CD4-positive, alpha-beta T cell (primary cell): ENCODE measurements at regions not wholly inside any gene's neighbourhood (a gene's known extent, or its start where the extent isn't known, plus 50 kb on each side); places are given as distances from the start of the nearest gene placed in this dataset.
"Not testable (repeated sequence)": the region's sequence is repeated elsewhere in the genome, so short reads cannot be mapped to it uniquely, and the experiment has no call there.

Source experiments
- ATAC-seq: fragments of 200-7000 bp; cut with Tn5 transposase; one replicate; pipeline ENCODE4 v1.10.0; 2022; ENCODE audit warnings: mild to moderate bottlenecking; ENCODE audit not compliant: poor library complexity
- CTCF ChIA-PET: fragments of 350-600 bp; sonication (Branson Sonifier 250); formaldehyde crosslinking; loops from one replicate; lab custom pipeline; 2021; ENCODE audit warnings: antibody characterized with exemption, inconsistent platforms; lab: Charles Lee
- POLR2A ChIA-PET: fragments of 350-600 bp; sonication (Branson Sonifier 250); formaldehyde crosslinking; loops from one replicate; lab custom pipeline; 2021; ENCODE audit warnings: antibody characterized with exemption, inconsistent platforms; lab: Charles Lee
- DNase-seq, 14 experiments: peaks; one replicate each; pipeline ENCODE4 v3.0.0-alpha.2; 2013 to 2020; ENCODE audit warnings: mixed read lengths in 2 of 14
- H3K27ac ChIP-seq, 2 donors: one replicate each; pipeline versions ENCODE4 v1.5.1 to v1.7.0; 2013; ENCODE audit warnings: low read length in 2 of 2, low read depth in 1 of 2, mild to moderate bottlenecking in 1 of 2
- H3K27me3 ChIP-seq, 2 experiments: 1 replicate in 1 of 2; 2 replicates in 1 of 2; pipeline versions ENCODE4 v1.6.1 to v1.7.0; 2013; ENCODE audit warnings: low read length in 2 of 2, control low read depth in 1 of 2, mild to moderate bottlenecking in 1 of 2, moderate library complexity in 1 of 2; ENCODE audit not compliant: insufficient read depth in 2 of 2, control insufficient read depth in 1 of 2
- H3K36me3 ChIP-seq: one replicate; pipeline ENCODE4 v1.6.1; 2013; ENCODE audit warnings: low read length, control low read depth; ENCODE audit not compliant: insufficient read depth
- H3K4me1 ChIP-seq: one replicate; pipeline ENCODE4 v1.6.1; 2013; ENCODE audit warnings: low read length, control low read depth; ENCODE audit not compliant: insufficient read depth
- H3K4me3 ChIP-seq: one replicate; pipeline ENCODE4 v1.5.1; 2013; ENCODE audit warnings: mild to moderate bottlenecking, low read length, moderate library complexity
- H3K9me3 ChIP-seq, 2 experiments: 1 replicate in 1 of 2; 2 replicates in 1 of 2; pipeline versions ENCODE4 v1.6.1 to v1.7.0; 2013; ENCODE audit warnings: low read length in 2 of 2, mild to moderate bottlenecking in 2 of 2, control low read depth in 1 of 2, moderate library complexity in 1 of 2; ENCODE audit not compliant: control insufficient read depth in 1 of 2, insufficient read depth in 1 of 2
- H3K27ac Mint-ChIP-seq: one replicate; pipeline ENCODE4 v1.8.0; 2020; ENCODE audit warnings: mixed read lengths
- H3K27me3 Mint-ChIP-seq: one replicate; pipeline ENCODE4 v1.8.0; 2021; ENCODE audit warnings: mixed read lengths
- H3K36me3 Mint-ChIP-seq: one replicate; pipeline ENCODE4 v1.8.0; 2021; ENCODE audit warnings: low read depth, mixed read lengths
- H3K4me1 Mint-ChIP-seq: one replicate; pipeline ENCODE4 v1.8.0; 2021; ENCODE audit warnings: low read depth, mixed read lengths
- H3K4me3 Mint-ChIP-seq: one replicate; pipeline ENCODE4 v1.8.0; 2020; ENCODE audit warnings: mild to moderate bottlenecking, mixed read lengths
- H3K9me3 Mint-ChIP-seq: one replicate; pipeline ENCODE4 v1.8.0; 2020; ENCODE audit warnings: mixed read lengths
- intact Hi-C, 2 experiments: fragments of 100-400 bp; cut with DNase I in 1 of 2; cut with micrococcal nuclease in 1 of 2; formaldehyde crosslinking; loops; one replicate each; pipeline versions ENCODE4 v1.15.1 to v1.9.0; 2023 to 2025; cut with DNase I, micrococcal nuclease
- TF ChIP-seq, protein P1 (sequence below): fragments of 200-600 bp; IDR thresholded peaks from one replicate; pipeline ENCODE4 v1.8.0; 2022; ENCODE audit warnings: antibody characterized with exemption, mild to moderate bottlenecking

DNA sequence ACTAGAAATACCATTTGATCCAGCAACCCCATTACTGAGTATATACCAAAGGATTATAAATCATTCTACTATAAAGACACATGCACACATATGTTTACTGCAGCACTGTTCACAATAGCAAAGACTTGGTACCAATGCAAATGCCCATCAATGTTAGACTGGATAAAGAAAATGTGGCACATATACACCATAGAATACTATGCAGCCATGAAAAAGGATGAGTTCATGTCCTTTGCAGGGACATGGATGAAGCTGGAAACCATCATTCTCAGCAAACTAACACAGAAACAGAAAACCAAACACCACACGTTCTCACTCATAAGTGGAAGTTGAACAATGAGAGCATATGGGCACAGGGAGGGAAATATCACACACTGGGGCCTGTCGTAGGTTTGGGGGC, 106.0 kb downstream of the SPATA18 start:
- POLR2A ChIA-PET, intact Hi-C loops, H3K27me3 ChIP-seq, H3K36me3 Mint-ChIP-seq, H3K9me3 ChIP-seq, CTCF ChIA-PET, H3K4me3 ChIP-seq, H3K4me1 Mint-ChIP-seq, H3K27me3 Mint-ChIP-seq, H3K4me1 ChIP-seq, H3K4me3 Mint-ChIP-seq, H3K27ac Mint-ChIP-seq, H3K36me3 ChIP-seq, H3K27ac ChIP-seq, DNase-seq, ATAC-seq: not testable (repeated sequence)
- peaks cover 14% of the 10 kb centered on the region for H3K9me3 Mint-ChIP-seq

DNA sequence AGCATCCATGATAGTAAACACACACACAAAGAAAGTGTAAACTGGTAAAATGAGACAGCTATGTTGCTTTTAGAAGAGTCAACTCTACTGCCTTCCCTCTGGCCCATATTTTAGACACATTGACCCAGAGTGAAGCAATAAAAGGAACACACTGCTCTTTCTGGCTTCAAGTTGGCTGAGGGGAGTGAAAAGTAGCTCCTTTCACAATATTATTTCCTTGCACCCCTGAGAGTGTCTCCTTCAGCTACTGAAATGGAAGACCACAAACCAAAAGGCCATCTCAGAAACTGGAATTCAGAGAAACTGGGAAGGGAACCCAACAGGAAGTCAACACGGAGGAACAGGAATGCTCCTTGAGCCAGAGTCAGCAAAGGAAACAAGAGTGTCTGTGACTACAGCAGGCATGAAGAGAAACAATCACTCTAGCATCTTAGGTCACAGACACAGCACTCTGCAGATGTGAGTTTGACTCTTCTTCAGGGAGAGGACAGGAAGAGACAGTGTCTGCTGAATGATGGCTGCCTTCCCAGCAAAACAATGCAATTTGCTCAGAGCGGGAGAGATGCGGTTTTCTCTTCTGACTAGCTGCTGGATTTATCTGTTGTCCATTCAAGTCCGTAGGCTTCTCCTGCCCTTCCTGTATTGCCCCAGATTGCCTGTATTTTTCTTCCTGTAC, 106.7 kb downstream of the SPATA18 start:
- ATAC-seq (no peak), DNase-seq (no peak)
- no peak overlapping the region for H3K4me3 ChIP-seq
- no peak overlapping the region for H3K4me3 Mint-ChIP-seq
- no peaks in the 10 kb centered on the region for H3K27me3 ChIP-seq
- H3K27me3 Mint-ChIP-seq, result peaks cover 2% of the 10 kb centered on the region
- no peaks in the 10 kb centered on the region for H3K9me3 ChIP-seq
- H3K27ac ChIP-seq, result no peak overlapping the region
- H3K4me1 Mint-ChIP-seq, result no peaks in the 10 kb centered on the region
- no peak overlapping the region for H3K27ac Mint-ChIP-seq
- POLR2A ChIA-PET, result no interaction called here
- no peaks in the 10 kb centered on the region for H3K4me1 ChIP-seq
- H3K9me3 Mint-ChIP-seq, result peaks cover 10% of the 10 kb centered on the region
- TF ChIP-seq, protein P1, sequence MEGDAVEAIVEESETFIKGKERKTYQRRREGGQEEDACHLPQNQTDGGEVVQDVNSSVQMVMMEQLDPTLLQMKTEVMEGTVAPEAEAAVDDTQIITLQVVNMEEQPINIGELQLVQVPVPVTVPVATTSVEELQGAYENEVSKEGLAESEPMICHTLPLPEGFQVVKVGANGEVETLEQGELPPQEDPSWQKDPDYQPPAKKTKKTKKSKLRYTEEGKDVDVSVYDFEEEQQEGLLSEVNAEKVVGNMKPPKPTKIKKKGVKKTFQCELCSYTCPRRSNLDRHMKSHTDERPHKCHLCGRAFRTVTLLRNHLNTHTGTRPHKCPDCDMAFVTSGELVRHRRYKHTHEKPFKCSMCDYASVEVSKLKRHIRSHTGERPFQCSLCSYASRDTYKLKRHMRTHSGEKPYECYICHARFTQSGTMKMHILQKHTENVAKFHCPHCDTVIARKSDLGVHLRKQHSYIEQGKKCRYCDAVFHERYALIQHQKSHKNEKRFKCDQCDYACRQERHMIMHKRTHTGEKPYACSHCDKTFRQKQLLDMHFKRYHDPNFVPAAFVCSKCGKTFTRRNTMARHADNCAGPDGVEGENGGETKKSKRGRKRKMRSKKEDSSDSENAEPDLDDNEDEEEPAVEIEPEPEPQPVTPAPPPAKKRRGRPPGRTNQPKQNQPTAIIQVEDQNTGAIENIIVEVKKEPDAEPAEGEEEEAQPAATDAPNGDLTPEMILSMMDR, result no peak
- CTCF ChIA-PET, result no interaction called here
- intact Hi-C loops, result no loop called here
- H3K36me3 ChIP-seq, result no peaks in the 10 kb centered on the region
- H3K36me3 Mint-ChIP-seq, result no peaks in the 10 kb centered on the region

DNA sequence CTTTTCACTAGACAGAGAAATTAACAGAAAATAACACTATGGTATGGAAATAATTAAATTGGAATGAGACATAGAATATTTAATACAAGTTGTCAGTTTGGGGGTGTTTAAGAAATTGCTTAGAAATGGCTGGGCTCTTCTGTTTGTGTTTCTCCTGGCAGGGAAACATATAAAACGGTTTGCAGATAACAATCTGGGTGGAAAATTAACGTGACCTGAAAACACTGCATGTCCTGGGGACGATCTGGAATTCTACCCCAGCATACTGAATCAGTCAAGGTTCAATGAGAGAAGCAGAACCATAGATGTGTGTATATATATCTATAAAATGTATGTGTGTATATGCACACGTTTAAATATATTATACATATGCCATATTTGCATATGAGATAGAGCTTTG, 109.8 kb downstream of the SPATA18 start:
- TF ChIP-seq, protein P1, result no peak
- Mint-ChIP-seq H3K4me1 (no peaks in the 10 kb centered on the region), H3K27ac (no peak overlapping the region), H3K27me3 (no peaks in the 10 kb centered on the region), H3K9me3 (peaks cover 5% of the 10 kb centered on the region), H3K36me3 (no peaks in the 10 kb centered on the region), H3K4me3 (no peak overlapping the region)
- DNase-seq (no peak), ATAC-seq (no peak)
- intact Hi-C loops, result no loop called here
- Histone ChIP-seq H3K4me3 (no peak overlapping the region), H3K4me1 (no peaks in the 10 kb centered on the region), H3K27me3 (no peaks in the 10 kb centered on the region), H3K27ac (no peak overlapping the region), H3K36me3 (no peaks in the 10 kb centered on the region), H3K9me3 (no peaks in the 10 kb centered on the region)
- POLR2A ChIA-PET, result no interaction called here
- CTCF ChIA-PET, result no interaction called here

DNA sequence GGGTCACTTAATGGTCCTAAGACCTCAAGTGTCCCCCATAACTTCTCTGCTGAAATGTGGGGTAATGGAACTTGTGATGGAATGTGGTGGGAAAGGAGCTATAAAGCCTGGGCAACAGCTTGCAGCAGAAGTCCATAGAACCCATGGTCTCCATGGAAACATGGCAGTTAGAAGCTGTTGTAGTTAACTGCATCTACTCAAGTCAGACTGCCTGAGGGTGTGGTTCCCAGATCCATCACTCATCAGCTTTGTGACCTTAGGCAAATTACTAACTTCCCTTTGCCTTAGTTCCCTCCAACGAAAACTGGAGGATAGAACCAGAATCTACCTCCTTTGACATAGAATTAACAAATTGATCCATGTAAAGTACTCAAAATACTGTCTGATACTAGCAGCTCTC, 113.0 kb downstream of the SPATA18 start:
- CTCF ChIA-PET, result no interaction called here
- DNase-seq (no peak), ATAC-seq (no peak)
- Histone ChIP-seq H3K27ac (no peak overlapping the region), H3K36me3 (no peaks in the 10 kb centered on the region), H3K4me1 (no peaks in the 10 kb centered on the region), H3K4me3 (no peak overlapping the region), H3K9me3 (no peaks in the 10 kb centered on the region), H3K27me3 (no peaks in the 10 kb centered on the region)
- peaks cover 8% of the 10 kb centered on the region for H3K9me3 Mint-ChIP-seq
- TF ChIP-seq, protein P1, result no peak
- H3K27me3 Mint-ChIP-seq, result no peaks in the 10 kb centered on the region
- no peaks in the 10 kb centered on the region for H3K4me1 Mint-ChIP-seq
- no peak overlapping the region for H3K4me3 Mint-ChIP-seq
- H3K27ac Mint-ChIP-seq, result no peak overlapping the region
- intact Hi-C loops, result no loop called here
- POLR2A ChIA-PET, result no interaction called here
- no peaks in the 10 kb centered on the region for H3K36me3 Mint-ChIP-seq
